Keratinocyte (primary cell): ENCODE measurements at regions not wholly inside any gene's neighbourhood (a gene's known extent, or its start where the extent isn't known, plus 50 kb on each side); places are given as distances from the start of the nearest gene placed in this dataset.

Source experiments
- DNase-seq: peaks from one replicate; pipeline ENCODE4 v3.0.0-alpha.2; 2011; ENCODE audit warnings: low read depth, missing footprints, low spot score
- FAIRE-seq: peaks from 2 replicates; lab custom pipeline; 2011; peaks lifted over from hg19 to GRCh38; lab: Jason Lieb, UNC
- H2AFZ ChIP-seq: 2 replicates; pipeline ENCODE4 v1.6.0; 2012; ENCODE audit warnings: low read length, control low read depth, inconsistent platforms; ENCODE audit not compliant: control insufficient read depth
- H3K27ac ChIP-seq: 2 replicates; pipeline ENCODE4 v1.5.1; 2011; ENCODE audit warnings: low read length; ENCODE audit not compliant: control insufficient read depth, insufficient read depth
- H3K27me3 ChIP-seq: 3 replicates; pipeline ENCODE4 v1.6.0; 2011; ENCODE audit warnings: low read length; ENCODE audit not compliant: control insufficient read depth, insufficient read depth; ENCODE audit errors: extremely low read depth
- H3K36me3 ChIP-seq, 2 experiments: 2 replicates in 1 of 2; 3 replicates in 1 of 2; pipeline ENCODE4 v1.5.1; 2011; ENCODE audit warnings: low read length in 2 of 2, mild to moderate bottlenecking in 1 of 2; ENCODE audit not compliant: control insufficient read depth in 2 of 2, insufficient read depth in 2 of 2; ENCODE audit errors: extremely low read depth in 1 of 2
- H3K4me1 ChIP-seq: 3 replicates; pipeline ENCODE4 v1.5.1; 2011; ENCODE audit warnings: low read length; ENCODE audit not compliant: control insufficient read depth, insufficient read depth; ENCODE audit errors: extremely low read depth
- H3K4me2 ChIP-seq: 3 replicates; pipeline ENCODE4 v1.6.0; 2011; ENCODE audit warnings: low read depth, low read length; ENCODE audit not compliant: control insufficient read depth, insufficient read depth; ENCODE audit errors: extremely low read depth
- H3K4me3 ChIP-seq, 3 experiments: fragments of 200-600 bp in 1 of 3; sonication (generic) in 1 of 3; 2 replicates in 2 of 3; 3 replicates in 1 of 3; pipeline ENCODE4 v1.5.1; 2011 to 2016; ENCODE audit warnings: low read length in 3 of 3, mild to moderate bottlenecking in 3 of 3, control low read depth in 2 of 3, inconsistent platforms in 1 of 3, low read depth in 1 of 3, mixed read lengths in 1 of 3, mixed run types in 1 of 3, moderate library complexity in 1 of 3; ENCODE audit not compliant: control insufficient read depth in 2 of 3, insufficient read depth in 2 of 3; ENCODE audit errors: extremely low read depth in 1 of 3
- H3K79me2 ChIP-seq: 2 replicates; pipeline ENCODE4 v1.6.0; 2012; ENCODE audit warnings: low read length; ENCODE audit not compliant: control insufficient read depth, insufficient read depth
- H3K9ac ChIP-seq: 3 replicates; pipeline ENCODE4 v1.6.0; 2011; ENCODE audit warnings: low read length; ENCODE audit not compliant: control insufficient read depth, insufficient read depth; ENCODE audit errors: extremely low read depth
- H3K9me1 ChIP-seq: 3 replicates; pipeline ENCODE4 v1.6.0; 2011; ENCODE audit warnings: low read length; ENCODE audit not compliant: control insufficient read depth, insufficient read depth; ENCODE audit errors: extremely low read depth
- H3K9me3 ChIP-seq: 2 replicates; pipeline ENCODE4 v1.5.1; 2012; ENCODE audit warnings: low read depth, low read length; ENCODE audit not compliant: control insufficient read depth
- H4K20me1 ChIP-seq: 3 replicates; pipeline ENCODE4 v1.6.0; 2011; ENCODE audit warnings: low read length; ENCODE audit not compliant: control insufficient read depth, insufficient read depth; ENCODE audit errors: extremely low read depth
- EZH2 ChIP-seq: IDR thresholded peaks from one replicate; pipeline ENCODE4 v1.6.1; 2012; ENCODE audit warnings: inconsistent platforms, mild to moderate bottlenecking, low read length, moderate library complexity
- dilution Hi-C: fragments of 300-500 bp; cut with MboI; formaldehyde crosslinking; loops from one replicate; pipeline ENCODE4 v1.7.0; 2020; ENCODE audit warnings: low sequenced_read_pairs; ENCODE audit not compliant: extremely low pct_ligation_motif_present
- TF ChIP-seq, protein P1 (sequence below), 3 experiments: IDR thresholded peaks in 1 of 3; conservative IDR thresholded peaks in 1 of 3; optimal IDR thresholded peaks in 1 of 3; 2 replicates in 2 of 3; 3 replicates in 1 of 3; pipeline versions ENCODE3 to v1.5.1; 2011; ENCODE audit warnings: low read length in 3 of 3, mild to moderate bottlenecking in 3 of 3, moderate library complexity in 2 of 3, control low read depth in 1 of 3, inconsistent platforms in 1 of 3; ENCODE audit not compliant: insufficient read depth in 2 of 3; ENCODE audit errors: extremely low read depth in 1 of 3

- Histone ChIP-seq H3K4me3 (no peak overlapping the region), H3K27ac (no peak overlapping the region), H3K27me3 (peaks cover 4% of the 10 kb centered on the region), H3K79me2 (no peaks in the 10 kb centered on the region), H3K9me3 (no peaks in the 10 kb centered on the region), H3K9me1 (no peaks in the 10 kb centered on the region), H3K9ac (no peak overlapping the region), H3K4me2 (no peak overlapping the region), H3K4me1 (no peaks in the 10 kb centered on the region), H4K20me1 (no peaks in the 10 kb centered on the region), H2AFZ (no peak overlapping the region), H3K36me3 (no peaks in the 10 kb centered on the region)
- no peak for TF ChIP-seq EZH2
- TF ChIP-seq, protein P1, sequence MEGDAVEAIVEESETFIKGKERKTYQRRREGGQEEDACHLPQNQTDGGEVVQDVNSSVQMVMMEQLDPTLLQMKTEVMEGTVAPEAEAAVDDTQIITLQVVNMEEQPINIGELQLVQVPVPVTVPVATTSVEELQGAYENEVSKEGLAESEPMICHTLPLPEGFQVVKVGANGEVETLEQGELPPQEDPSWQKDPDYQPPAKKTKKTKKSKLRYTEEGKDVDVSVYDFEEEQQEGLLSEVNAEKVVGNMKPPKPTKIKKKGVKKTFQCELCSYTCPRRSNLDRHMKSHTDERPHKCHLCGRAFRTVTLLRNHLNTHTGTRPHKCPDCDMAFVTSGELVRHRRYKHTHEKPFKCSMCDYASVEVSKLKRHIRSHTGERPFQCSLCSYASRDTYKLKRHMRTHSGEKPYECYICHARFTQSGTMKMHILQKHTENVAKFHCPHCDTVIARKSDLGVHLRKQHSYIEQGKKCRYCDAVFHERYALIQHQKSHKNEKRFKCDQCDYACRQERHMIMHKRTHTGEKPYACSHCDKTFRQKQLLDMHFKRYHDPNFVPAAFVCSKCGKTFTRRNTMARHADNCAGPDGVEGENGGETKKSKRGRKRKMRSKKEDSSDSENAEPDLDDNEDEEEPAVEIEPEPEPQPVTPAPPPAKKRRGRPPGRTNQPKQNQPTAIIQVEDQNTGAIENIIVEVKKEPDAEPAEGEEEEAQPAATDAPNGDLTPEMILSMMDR (optimal IDR thresholded peaks at IDR 0.05 in 1 of 3, IDR thresholded peaks at IDR 0.05 in 1 of 3, conservative IDR thresholded peaks at IDR 0.05 in 1 of 3; ENCODE audit: extremely low read depth in 1 of 3, insufficient read depth in 2 of 3, low read length in 3 of 3): no peak
- FAIRE-seq: no peak
- dilution Hi-C loops: no loop called here
- no peak for DNase-seq
These were observed 78.9 kb downstream of the FANCF start for GRCh38 chr11:22546746-22547145.

DNA sequence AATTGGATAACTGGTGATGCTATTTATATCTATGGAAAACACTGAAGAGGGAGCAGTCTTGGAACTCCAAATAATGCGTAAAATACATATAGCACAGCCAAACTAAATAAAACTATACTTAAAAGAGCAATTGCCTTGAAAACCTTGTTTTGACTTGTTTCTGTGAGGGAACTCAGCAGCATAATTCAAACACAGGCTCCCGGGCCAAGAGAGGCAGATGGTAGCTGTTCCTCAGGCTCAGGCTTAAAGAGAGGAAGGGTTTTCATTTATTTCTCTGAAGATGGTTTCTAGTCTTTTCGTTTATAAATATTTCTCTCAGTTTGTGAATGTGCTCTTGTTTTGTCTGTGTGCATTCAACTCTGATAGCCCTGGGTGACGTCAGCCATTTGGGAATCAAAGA, 82.4 kb downstream of the FANCF start:
- DNase-seq (no peak), FAIRE-seq (no peak)
- H3K79me2 ChIP-seq: no peaks in the 10 kb centered on the region
- peaks cover 4% of the 10 kb centered on the region for H3K27me3 ChIP-seq
- TF ChIP-seq, protein P1 (optimal IDR thresholded peaks at IDR 0.05 in 1 of 3, IDR thresholded peaks at IDR 0.05 in 1 of 3, conservative IDR thresholded peaks at IDR 0.05 in 1 of 3; ENCODE audit: extremely low read depth in 1 of 3, insufficient read depth in 2 of 3, low read length in 3 of 3): no peak
- no peak for TF ChIP-seq EZH2
- dilution Hi-C loops: no loop called here
- H3K4me1 ChIP-seq: no peaks in the 10 kb centered on the region
- no peak overlapping the region for H3K9ac ChIP-seq
- H4K20me1 ChIP-seq: no peaks in the 10 kb centered on the region
- H2AFZ ChIP-seq: no peak overlapping the region
- no peaks in the 10 kb centered on the region for H3K9me1 ChIP-seq
- H3K9me3 ChIP-seq: no peaks in the 10 kb centered on the region
- H3K4me2 ChIP-seq: no peak overlapping the region
- no peaks in the 10 kb centered on the region for H3K36me3 ChIP-seq
- H3K27ac ChIP-seq: no peak overlapping the region
- H3K4me3 ChIP-seq: no peak overlapping the region
